IPS-18a (cell line): ENCODE measurements at regions not wholly inside any gene's neighbourhood (a gene's known extent, or its start where the extent isn't known, plus 50 kb on each side); places are given as distances from the start of the nearest gene placed in this dataset.

Experiments
- H3K27ac ChIP-seq: one replicate; pipeline ENCODE4 v1.5.1; 2013; ENCODE audit warnings: low read length
- H3K27me3 ChIP-seq: one replicate; pipeline ENCODE4 v1.6.1; 2013; ENCODE audit warnings: mild to moderate bottlenecking, low read length; ENCODE audit not compliant: control insufficient read depth, insufficient read depth
- H3K36me3 ChIP-seq: one replicate; pipeline ENCODE4 v1.6.1; 2013; ENCODE audit warnings: low read depth, low read length; ENCODE audit not compliant: control insufficient read depth
- H3K4me1 ChIP-seq: one replicate; pipeline ENCODE4 v1.6.1; 2013; ENCODE audit warnings: low read depth, low read length; ENCODE audit not compliant: control insufficient read depth
- H3K4me3 ChIP-seq: one replicate; pipeline ENCODE4 v1.5.1; 2013; ENCODE audit warnings: low read length
- H3K9ac ChIP-seq: one replicate; pipeline ENCODE4 v1.6.1; 2013; ENCODE audit warnings: mild to moderate bottlenecking, low read length, moderate library complexity
- H3K9me3 ChIP-seq: one replicate; pipeline ENCODE4 v1.6.1; 2013; ENCODE audit warnings: low read depth, low read length; ENCODE audit not compliant: control insufficient read depth

- H3K9ac ChIP-seq = no peak overlapping the region
- no peak overlapping the region for H3K4me3 ChIP-seq
- no peak overlapping the region for H3K27ac ChIP-seq
- no peaks in the 10 kb centered on the region for H3K27me3 ChIP-seq
- H3K36me3 ChIP-seq = no peaks in the 10 kb centered on the region
- no peaks in the 10 kb centered on the region for H3K9me3 ChIP-seq
- no peaks in the 10 kb centered on the region for H3K4me1 ChIP-seq
These were observed 703.2 kb upstream of the CCDC54 start for GRCh38 chr3:106673926-106674569.

GRCh38 chr3:106675451-106675850, 701.8 kb upstream of the CCDC54 start:
- no peak overlapping the region for H3K27ac ChIP-seq
- no peaks in the 10 kb centered on the region for H3K4me1 ChIP-seq
- H3K27me3 ChIP-seq = no peaks in the 10 kb centered on the region
- no peak overlapping the region for H3K4me3 ChIP-seq
- no peaks in the 10 kb centered on the region for H3K9me3 ChIP-seq
- H3K36me3 ChIP-seq = no peaks in the 10 kb centered on the region
- no peak overlapping the region for H3K9ac ChIP-seq

- no peak overlapping the region for H3K9ac ChIP-seq
- H3K4me3 ChIP-seq = no peak overlapping the region
- H3K9me3 ChIP-seq = no peaks in the 10 kb centered on the region
- no peak overlapping the region for H3K27ac ChIP-seq
- no peaks in the 10 kb centered on the region for H3K27me3 ChIP-seq
- H3K4me1 ChIP-seq = no peaks in the 10 kb centered on the region
- H3K36me3 ChIP-seq = no peaks in the 10 kb centered on the region
These were observed 698.4 kb upstream of the CCDC54 start for GRCh38 chr3:106678657-106679390.

DNA sequence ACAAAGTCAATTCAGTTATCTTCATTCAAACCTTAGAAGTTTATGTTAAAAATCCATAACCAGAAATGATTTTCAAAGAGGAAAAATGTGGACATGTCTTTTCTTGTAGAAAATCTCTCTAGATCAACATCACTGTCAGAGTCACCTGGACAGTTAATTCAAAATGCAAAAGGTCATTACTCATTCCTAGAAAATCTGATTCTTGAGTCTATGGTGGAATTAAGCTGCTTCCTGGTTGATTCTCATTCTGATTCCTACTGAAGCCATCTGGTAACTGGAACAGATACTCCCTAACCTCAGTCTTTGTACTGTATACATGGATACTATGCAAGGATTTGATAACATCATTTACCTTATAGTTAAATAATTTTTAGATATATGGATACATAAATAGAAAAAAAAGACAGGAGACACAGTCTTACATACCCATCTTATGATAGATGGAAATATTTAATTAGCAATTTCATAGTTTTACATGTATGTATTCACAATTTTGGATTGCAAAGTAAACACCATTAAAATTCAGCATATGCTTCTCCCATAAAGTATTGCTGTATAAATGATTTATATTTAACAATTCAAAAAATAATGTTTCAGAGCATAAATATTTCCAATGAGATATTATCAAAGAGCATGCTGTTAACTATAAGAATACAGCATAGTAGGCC, 693.2 kb upstream of the CCDC54 start:
- Histone ChIP-seq H3K9ac (no peak overlapping the region), H3K36me3 (no peaks in the 10 kb centered on the region), H3K27ac (no peak overlapping the region), H3K9me3 (no peaks in the 10 kb centered on the region), H3K27me3 (no peaks in the 10 kb centered on the region), H3K4me3 (no peak overlapping the region), H3K4me1 (no peaks in the 10 kb centered on the region)

GRCh38 chr3:106685745-106686144, 691.5 kb upstream of the CCDC54 start:
- H3K27me3 ChIP-seq = no peaks in the 10 kb centered on the region
- no peak overlapping the region for H3K27ac ChIP-seq
- H3K9me3 ChIP-seq = no peaks in the 10 kb centered on the region
- H3K4me3 ChIP-seq = no peak overlapping the region
- no peaks in the 10 kb centered on the region for H3K36me3 ChIP-seq
- H3K9ac ChIP-seq = no peak overlapping the region
- no peaks in the 10 kb centered on the region for H3K4me1 ChIP-seq

GRCh38 chr3:106687905-106688304, 689.3 kb upstream of the CCDC54 start:
- H3K27ac ChIP-seq = no peak overlapping the region
- no peak overlapping the region for H3K9ac ChIP-seq
- H3K4me1 ChIP-seq = no peaks in the 10 kb centered on the region
- H3K36me3 ChIP-seq = no peaks in the 10 kb centered on the region
- no peaks in the 10 kb centered on the region for H3K27me3 ChIP-seq
- H3K4me3 ChIP-seq = no peak overlapping the region
- no peaks in the 10 kb centered on the region for H3K9me3 ChIP-seq

DNA sequence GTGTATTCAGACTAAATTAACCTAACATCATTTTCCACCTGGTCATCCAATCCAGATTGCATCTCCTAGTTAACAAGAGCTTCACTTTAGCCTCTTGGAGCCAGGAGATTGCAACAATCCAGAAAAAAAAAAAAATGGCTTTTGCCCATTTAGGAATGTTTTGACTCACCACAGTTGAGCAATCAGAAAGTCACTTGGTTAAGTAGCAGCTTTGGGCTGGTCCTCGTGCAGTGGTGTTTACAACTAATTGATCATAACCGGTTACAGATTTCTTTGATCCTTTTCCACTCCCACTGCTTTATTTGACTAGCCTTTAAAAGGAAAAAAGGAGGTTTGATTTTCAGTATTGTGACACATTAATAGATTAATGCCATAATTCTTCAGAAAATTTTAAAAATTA, 688.8 kb upstream of the CCDC54 start:
- H3K27ac ChIP-seq = no peak overlapping the region
- no peaks in the 10 kb centered on the region for H3K36me3 ChIP-seq

DNA sequence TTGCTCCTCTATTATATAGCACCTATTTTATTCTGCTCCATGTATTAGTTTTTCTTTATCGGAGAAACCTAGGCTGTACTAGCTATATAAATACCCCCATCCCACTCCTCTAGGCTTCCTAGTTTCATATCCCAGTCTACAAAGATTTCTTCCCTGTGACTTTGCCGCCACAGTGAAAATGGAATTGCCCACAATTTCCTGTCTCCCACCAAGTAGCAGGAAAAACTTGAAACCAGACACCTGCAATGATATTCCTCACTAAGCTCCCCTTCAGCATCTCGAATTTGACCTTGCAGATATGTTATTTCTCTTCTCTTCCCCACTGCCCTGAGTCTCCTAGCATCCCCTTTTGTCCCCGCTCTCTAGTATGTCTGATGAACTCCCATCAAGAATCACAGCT, 685.8 kb upstream of the CCDC54 start:
- Histone ChIP-seq H3K27me3 (no peaks in the 10 kb centered on the region), H3K9ac (no peak overlapping the region), H3K4me3 (no peak overlapping the region), H3K9me3 (no peaks in the 10 kb centered on the region), H3K4me1 (no peaks in the 10 kb centered on the region), H3K27ac (no peak overlapping the region), H3K36me3 (no peaks in the 10 kb centered on the region)

More for the DNA sequence above, 688.8 kb upstream of the CCDC54 start:
- H3K27me3 ChIP-seq = no peaks in the 10 kb centered on the region
- H3K9me3 ChIP-seq = no peaks in the 10 kb centered on the region
- H3K4me3 ChIP-seq = no peak overlapping the region
- no peak overlapping the region for H3K9ac ChIP-seq
- H3K4me1 ChIP-seq = no peaks in the 10 kb centered on the region

DNA sequence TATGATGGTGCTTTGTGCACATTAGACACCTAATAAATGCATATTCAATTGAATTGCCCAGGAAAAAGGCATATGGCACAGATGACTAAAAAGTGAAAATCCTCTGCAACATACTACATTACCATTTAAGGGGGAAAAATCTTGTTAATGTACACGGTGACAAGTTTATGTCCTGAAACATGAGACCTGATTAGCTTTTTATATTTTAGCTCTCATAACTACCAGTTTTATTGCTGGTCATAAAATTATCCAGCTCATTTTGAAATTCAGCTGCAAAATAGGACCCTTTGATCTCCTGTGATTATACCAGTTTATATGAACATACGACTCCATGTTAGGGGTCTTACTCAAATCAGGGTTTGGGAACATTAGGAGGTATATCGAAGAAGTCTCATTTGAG, 684.6 kb upstream of the CCDC54 start:
- Histone ChIP-seq H3K9me3 (no peaks in the 10 kb centered on the region), H3K4me3 (no peak overlapping the region), H3K36me3 (no peaks in the 10 kb centered on the region)

DNA sequence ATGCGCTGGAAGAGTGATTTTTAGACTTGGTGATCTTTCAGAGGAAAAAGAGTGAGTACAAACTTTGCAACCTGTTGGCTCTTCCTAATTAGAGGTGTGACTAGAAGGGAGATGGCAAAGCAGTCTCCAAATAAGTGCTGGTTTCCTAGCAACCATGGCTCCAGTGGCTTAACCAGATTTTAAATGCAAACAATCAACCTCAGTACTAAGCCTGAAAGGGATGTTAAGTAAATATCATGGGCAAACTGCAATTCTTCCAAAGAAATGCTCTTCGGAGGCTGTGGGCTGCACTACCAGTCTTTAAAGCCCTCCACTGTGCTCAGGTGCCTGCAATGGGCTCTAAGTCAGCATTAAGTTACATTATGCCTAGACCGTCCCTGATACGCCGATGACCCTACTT, 678.1 kb upstream of the CCDC54 start:
- no peak overlapping the region for H3K27ac ChIP-seq
- no peaks in the 10 kb centered on the region for H3K27me3 ChIP-seq
- H3K4me3 ChIP-seq = no peak overlapping the region

More for the DNA sequence above, 684.6 kb upstream of the CCDC54 start:
- H3K27me3 ChIP-seq = no peaks in the 10 kb centered on the region
- H3K9ac ChIP-seq = no peak overlapping the region
- no peak overlapping the region for H3K27ac ChIP-seq
- H3K4me1 ChIP-seq = no peaks in the 10 kb centered on the region

GRCh38 chr3:106700981-106701380, 676.3 kb upstream of the CCDC54 start:
- H3K9me3 ChIP-seq = no peaks in the 10 kb centered on the region
- H3K36me3 ChIP-seq = no peaks in the 10 kb centered on the region
- peaks cover 4% of the 10 kb centered on the region for H3K4me1 ChIP-seq
- no peak overlapping the region for H3K9ac ChIP-seq
- H3K4me3 ChIP-seq = no peak overlapping the region
- H3K27me3 ChIP-seq = no peaks in the 10 kb centered on the region
- no peak overlapping the region for H3K27ac ChIP-seq

More for the DNA sequence above, 678.1 kb upstream of the CCDC54 start:
- Histone ChIP-seq H3K4me1 (peaks cover 4% of the 10 kb centered on the region), H3K9me3 (no peaks in the 10 kb centered on the region), H3K36me3 (no peaks in the 10 kb centered on the region), H3K9ac (no peak overlapping the region)
